OCI-M1 (cell line): ENCODE measurements at regions not wholly inside any gene's neighbourhood (a gene's known extent, or its start where the extent isn't known, plus 50 kb on each side); places are given as distances from the start of the nearest gene placed in this dataset.
A peak's percentile ranks its signal among the peaks of the same experiment; 100 is the strongest.

Experiments
- DNase-seq: peaks from one replicate; lab custom pipeline; 2025; lab: John Stamatoyannopoulos, UW

DNA sequence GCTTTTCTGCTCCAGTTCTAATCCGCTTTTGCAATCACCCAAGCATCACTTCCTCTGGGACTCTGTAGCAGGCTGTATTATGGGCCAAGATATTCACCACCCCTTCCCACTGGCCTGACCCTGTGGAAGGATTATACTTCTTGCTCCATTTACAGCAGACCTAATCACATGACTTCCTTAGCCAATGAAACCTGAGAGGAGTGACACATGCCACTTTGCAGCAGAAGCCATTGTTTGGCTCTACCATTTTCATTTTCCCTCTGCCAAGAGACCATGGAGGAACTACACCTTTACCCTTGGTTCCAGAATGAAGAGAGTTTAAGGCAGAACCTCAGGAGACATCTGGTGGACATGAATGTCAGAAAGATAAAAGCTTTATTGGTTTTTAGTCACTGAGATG lies 134.9 kb upstream of the HSD17B12 start:
- no peak for DNase-seq

DNA sequence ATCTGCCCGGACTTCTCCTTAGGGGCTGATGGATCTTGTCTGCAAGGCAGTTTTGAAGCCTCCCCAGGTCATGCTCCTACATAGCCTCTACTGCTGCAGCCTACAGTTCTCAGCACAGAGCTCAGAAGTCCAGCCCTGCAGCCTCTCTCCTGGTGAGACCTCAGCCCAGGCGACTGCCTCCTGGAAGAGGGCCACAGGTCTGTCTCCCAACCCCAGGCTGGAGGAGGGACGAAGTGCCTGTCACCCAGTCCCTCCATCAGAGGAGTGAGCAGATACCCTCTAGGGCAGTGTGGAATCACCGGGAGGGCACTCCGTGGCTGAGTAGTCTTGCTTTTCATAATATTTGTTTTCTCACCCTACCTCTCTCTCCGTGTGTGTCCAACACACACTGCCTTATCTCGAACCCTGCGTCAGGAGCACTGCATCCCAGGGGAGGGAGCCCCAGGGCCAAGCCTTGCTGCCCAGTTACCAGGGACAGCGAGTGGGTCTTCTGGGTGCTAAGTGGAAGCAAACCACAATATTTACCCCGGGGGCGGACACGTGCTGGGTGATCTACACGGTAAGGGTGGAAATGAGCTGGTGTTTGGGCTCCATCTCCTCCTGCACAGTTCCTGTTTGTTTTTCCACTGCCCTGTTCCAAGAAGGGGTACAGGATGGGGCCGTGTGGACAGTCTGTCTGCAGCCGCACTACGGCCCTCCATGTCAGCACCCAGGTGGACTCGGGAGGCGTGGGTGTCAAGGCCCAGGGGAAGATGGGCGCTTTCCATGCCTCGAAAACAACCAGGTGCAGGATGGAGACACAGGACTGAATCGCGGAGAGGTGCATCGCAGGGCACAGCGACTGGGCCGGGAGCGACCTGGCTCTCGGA lies 133.7 kb upstream of the HSD17B12 start:
- DNase-seq, result no peak

DNA sequence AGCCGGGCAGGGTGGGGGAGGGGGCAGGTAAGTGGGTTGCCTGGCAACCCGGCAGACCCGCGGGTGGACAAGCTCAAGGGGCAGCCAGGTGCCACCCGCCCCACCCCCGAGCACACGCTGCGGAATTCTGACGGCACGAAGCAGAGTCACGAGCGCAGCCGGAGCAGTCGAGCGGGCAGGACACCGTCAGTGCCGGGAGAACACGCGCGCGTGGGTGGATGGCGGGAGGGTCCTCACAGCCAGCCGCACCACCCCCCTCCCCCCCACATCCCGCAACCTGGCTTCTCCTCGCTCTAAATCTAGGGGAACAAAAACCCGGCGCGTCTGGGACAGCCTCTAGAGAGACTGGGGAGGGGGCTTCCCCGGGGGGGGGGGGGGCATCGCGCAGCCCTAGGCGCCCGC lies 133.1 kb upstream of the HSD17B12 start:
- DNase-seq, result no peak

DNA sequence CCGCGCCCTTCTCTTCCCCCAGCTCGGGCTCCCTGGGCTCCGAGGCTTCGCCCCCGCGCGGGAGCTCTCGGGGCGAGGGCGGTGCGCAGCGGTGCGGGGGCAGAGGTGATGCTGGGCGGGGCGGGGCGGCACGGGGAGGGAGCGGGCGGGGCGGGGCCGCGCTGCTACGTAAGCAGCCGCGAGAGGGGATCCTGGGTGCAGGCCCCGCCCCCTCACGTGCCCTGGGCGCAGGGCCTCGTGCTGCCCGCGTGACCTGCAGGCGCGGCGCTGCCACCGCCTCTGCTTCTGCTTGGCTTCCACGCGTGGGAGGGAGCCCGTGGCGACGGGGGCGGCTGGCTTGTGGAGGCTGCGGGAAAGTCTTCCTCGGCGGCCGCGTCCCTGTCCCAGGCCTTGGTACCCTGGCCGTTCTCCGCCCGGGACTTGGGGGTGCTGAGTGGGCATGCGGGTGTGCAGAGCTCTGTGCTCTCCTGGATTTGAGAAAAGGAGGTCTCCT lies 132.6 kb upstream of the HSD17B12 start:
- no peak for DNase-seq

DNA sequence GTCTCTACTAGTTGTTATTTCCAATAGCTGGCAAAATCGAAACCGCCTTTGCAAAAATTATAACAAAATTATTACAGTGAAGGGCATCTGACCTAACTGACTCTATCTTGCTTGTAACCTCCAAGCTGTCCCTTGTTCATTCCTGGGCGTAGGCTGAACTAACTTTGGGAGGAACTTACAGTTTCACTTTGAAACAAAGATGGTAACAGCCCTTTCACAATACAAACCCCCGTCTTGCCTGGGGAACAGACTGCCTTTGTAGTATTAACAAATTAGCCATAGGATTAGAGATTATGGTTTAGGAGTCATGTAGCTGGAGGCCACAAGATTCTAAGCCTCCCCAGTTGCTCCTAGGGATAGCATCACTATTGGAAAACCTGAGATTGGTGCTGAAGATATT lies 131.6 kb upstream of the HSD17B12 start:
- DNase-seq, result no peak

DNA sequence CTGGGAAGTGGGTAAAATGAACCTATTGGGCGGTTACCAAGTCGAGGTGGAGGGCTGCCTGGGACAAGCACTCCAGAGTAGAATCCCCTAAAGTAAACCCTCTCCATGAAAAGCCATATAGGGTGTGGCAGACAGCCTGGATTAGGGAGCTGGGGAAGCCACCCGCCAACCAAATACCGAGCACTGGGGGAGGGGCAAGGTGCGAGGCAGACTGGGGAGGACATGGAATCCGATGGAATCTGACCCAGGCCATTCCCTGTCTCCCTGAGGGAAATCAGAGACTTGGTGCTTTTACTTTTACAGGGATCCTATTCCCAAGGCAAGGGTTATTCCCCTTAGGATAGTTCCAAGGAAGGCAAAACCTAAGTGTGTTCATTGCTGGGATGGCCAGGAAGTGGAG lies 130.9 kb upstream of the HSD17B12 start:
- DNase-seq, result no peak

DNA sequence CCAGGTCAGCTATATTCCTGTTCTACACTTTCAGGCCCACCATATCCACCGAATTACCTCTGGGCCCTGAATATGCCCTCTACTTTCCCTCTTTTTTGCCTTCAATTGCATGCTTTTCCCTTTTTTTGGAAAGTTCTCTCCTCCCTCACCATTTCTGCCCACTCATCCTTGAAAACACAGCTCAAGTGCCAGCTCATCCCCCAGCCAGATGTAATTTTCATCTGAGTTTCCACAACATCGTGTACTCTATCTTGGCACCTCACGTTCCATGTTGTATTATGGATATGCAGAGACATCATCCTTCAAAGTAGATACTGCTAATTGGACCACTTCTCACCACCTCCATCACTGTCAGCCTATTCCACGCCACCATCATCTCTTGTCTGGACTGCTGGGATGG lies 129.8 kb upstream of the HSD17B12 start:
- DNase-seq, result no peak

DNA sequence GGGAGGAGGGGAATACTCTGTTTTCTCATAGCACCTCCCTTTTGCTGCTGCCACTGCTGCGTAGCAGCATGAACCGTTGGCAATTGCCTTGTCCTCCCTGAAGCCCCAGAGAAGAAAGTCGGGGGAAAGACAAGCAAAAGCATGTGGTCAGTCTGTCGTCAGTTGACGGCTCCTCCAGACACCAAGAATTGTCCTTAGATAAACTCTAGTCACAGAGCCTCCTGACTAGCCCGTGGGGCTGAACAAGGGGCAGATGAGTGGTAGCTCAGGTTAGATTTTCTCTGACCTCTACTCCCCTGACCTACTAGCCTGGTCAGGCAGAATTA lies 126.4 kb upstream of the HSD17B12 start:
- DNase-seq, result peak; percentile 36

DNA sequence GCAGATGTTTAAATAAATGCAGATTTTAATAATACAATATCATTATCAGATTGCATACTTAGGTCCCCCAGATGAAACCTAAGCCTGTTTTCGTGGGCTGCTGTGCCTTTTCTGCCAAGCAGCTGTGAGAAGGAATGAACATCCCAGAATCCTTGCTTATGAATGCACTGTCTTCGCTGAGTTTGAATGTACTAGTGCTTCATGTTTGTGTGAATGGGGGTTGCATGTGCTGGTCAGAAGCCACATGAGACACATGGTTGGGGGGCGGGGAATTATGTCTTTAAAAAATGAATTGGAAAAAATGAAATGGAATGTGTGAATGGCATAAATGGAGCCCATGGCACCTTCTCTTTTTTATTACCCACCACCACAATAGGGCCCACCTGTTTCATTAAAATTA lies 125.4 kb upstream of the HSD17B12 start:
- no peak for DNase-seq

DNA sequence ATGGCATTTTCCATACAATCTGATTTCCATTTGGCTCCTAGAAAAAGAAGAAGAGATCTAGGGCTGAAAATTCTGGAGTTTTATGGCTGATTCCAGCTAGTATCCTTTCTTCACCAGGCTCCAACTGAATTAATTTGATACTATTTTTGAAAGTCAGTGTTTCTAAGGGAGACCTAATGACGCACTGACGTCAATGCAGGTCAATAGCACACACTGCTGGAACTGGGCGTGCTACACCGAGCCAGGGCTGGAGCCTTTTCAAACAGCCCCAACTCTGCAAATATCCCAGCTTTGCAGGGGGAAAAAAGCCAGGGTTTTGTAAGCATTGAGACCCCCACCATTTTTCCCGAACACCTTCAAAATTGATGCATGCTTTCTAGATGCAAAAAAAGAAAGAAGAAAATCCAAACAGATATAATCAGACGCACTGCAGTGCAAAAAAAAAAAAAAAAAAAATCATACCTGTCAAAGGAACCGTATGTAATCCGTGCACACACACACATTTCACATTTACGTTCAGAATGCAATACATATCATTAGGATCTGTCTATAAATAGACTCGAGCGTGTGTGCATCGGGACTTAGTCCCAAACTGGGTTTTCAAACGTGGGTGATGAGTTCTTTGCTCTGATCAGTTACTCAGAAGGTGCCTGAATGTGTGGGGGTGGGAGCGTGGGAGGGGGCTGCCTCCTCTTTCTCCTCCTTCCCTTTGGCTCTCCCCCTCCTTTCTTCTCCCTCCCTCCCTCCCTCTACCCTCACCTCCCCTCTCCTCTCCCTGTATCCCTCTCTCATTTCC lies 124.5 kb upstream of the HSD17B12 start:
- DNase-seq, result peak; percentile 34

DNA sequence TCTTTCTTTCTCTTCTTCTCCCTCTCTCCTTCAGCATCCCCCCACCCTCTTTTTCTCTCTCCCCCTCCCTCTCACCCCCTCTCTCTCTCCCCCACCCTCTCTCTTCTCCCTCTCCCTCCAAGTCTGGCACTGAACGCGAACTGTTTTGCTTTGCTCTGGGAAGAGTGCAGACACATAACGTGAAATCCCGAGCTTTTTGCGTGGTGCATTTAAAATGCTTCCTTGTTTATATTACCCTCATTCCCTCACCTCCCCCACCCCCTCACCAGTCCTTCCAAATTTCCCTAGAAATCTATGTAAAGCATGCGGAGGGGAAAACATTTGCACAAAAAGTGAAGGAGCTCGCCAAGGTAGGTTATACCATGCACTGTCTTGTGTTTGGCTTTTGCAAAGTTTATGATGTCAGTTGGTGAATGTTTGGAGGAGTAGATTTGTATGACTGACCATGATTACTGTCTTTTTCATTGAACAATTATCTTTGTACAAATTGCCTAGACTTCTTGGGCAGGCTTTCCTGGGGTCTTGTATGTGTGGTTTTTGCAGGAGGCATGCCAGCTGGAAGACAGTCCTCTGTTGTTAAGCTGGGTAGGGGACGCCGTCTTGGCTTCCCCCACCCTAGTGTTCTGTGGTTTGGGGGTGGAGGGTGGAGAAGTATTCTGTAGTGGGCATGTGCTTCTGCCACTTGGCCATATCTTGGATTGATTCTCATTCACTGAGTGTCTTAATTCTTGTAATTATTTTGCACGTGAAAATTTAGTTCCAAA lies 123.7 kb upstream of the HSD17B12 start:
- no peak for DNase-seq

DNA sequence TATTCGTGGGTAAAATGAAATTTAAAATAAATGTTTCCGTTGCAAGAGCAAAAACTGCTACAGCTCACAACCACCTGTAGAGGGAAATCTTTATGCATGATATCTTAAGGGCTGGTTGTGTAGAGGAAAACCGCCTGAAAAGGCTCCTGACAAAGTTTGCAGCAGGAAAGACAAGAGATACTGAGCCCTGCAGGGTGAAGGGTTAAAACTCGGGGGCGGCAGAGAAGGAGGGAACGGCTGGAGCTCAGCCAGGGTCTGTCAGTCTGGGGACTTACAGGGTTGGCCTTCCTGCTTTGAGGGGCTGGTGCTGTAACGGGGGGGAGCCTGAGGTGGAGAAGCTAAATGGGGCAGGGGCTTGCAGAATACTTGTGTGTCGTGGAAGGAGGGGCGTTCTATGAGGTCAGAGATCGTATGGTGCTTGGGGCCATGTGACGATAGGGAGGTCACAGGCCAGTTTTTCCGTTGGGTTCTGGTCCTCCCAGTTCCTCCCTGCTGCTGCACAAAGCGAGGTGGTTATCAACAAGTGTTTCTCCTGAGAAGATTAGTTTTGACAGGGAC lies 122.9 kb upstream of the HSD17B12 start:
- peak; percentile 64 for DNase-seq

DNA sequence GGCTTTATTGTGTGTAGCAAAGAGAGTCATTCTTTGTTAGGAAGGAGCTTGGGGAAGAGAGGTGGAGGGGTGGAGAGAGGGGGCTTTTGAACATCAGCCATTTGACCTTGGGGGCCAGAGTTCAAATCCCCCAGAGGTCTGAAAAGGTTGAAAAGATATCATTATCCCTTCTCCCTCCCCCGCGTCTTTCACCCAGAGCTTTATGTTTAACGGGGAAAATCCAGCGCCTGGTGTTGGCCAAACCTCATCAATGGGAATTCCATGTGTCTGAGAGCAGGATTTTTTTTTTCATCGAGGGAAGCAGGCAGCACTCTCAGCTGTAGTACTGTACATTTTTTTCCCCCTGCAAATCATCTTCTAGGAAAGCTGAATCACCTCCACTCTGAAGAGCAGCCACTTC lies 122.4 kb upstream of the HSD17B12 start:
- DNase-seq, result no peak

DNA sequence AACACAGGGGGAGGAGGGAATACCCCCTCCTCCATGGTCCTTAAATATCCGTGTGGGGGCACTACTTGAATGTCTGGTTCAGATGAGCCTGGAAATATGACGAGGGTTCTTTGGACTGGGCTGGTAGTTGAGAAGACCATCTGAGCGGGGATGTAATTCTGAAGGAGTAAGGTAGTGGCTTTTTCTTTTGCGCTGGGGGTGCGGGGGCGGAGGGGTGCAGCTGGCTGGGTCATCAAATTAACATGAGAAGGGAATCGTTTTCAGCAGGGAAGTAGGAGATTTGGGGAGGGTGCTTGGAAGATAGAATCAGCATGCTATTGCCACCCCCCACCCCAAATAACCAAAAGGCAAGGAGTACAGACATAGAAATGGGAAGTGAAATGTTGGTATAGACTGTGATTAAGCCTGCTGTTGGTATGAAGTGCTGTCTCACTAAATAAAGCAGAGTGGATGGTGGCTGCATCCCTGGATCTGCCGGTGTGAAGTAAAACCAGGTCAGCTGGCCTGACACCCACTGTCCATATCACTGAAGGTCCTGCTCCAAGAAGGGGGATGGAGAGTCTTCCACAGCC lies 121.9 kb upstream of the HSD17B12 start:
- peak; percentile 22 for DNase-seq

DNA sequence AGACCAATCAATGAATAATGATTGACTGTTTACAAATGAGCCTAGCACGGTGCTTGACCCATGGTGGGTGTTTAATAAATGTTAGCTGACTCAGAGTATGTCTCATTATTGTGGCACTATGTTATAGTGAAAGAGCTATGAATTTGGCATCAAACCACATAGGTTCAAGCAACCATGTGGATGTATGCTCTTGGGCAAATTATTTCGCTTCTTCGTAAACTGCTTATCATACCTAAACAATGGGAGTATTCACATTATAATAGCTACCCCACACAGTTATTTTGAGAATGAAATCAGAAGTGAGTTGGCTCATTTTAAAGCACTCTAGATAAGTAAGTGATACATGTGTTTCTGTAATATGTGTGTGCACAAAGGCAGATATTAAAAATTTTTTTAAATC lies 118.7 kb upstream of the HSD17B12 start:
- DNase-seq, result no peak

DNA sequence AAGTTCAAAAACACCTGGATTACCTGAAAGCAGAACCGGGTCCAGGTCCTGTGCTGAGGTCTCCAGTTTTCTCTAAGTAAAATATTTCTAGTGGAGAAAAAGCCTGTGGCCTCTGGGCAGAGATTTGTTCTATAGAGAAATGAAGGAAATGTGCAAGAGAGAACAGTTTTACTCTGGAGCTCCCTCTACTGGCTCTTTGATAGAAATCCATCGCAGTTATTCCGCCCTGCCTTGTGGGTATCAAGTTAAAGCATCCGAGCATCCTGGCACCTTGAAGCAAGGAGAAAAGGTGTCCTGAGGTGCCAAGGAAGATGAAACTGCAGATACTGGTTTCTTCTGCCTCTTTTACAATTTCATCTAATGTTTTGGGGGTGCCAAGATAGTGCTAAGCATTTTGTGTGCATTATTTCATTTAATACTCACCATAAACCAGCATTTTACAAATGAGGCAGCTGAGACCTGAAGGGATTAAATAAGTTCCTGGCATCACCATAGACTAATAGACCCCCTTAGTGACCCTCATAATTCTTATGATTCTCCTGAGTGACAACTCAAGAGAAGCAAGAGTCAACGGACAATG lies 113.1 kb upstream of the HSD17B12 start:
- peak; percentile 70 for DNase-seq

DNA sequence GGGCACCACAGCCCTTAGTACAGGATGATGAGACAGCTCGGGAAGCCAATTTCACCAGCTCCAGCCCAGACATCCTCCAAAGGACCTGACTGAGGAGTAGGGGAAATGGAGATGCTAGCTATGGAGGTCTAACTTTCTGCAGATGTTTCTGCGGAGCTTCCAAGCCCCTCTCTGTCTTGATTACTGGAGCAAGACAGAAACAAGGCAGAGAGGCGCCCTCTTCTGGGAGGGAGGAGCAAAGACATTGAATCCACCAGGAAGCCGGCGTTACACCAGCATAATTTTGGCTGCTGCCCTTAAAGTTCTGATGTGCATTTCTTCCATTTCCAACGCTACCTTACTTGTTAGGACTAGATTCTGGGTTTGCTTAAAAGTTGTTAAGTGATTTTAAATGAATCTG lies 107.3 kb upstream of the HSD17B12 start:
- peak; percentile 80 for DNase-seq

DNA sequence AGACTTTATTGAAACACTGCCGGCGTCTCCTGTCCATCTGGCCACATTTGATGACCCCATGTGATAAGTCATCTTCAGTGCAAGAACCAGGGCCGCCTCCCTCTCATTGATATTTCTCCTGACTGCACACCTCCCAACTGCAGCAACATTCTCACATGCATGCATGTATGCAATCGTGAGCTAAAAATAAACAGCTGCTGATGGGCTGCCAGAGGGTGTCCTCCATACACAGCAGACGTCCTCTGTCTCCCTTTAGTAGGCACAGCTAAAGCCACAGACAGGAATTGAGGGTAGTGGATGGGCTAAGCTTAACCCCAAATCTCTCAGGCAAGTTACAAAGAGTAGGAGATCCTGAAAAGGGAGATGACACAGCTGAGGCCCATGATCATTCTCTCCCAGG lies 106.7 kb upstream of the HSD17B12 start:
- no peak for DNase-seq

DNA sequence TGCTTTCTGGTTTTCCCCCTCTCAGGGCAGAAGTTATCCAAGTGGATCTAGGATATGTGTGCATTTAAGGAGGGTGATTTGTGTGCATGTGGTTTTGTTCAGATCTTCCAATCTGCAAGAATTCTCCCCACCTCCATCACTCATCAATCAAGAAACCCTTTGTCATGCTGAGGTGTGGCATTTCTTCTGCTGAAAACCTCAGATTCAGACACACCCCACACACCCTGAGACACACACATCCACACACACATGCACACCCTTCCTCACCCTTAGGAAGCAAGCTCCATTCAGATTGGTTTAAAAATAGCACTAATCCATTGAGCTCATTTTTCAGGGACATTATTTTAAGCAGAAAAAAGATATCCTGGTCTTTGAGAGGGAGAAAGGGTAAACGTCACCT lies 106.1 kb upstream of the HSD17B12 start:
- DNase-seq, result no peak

DNA sequence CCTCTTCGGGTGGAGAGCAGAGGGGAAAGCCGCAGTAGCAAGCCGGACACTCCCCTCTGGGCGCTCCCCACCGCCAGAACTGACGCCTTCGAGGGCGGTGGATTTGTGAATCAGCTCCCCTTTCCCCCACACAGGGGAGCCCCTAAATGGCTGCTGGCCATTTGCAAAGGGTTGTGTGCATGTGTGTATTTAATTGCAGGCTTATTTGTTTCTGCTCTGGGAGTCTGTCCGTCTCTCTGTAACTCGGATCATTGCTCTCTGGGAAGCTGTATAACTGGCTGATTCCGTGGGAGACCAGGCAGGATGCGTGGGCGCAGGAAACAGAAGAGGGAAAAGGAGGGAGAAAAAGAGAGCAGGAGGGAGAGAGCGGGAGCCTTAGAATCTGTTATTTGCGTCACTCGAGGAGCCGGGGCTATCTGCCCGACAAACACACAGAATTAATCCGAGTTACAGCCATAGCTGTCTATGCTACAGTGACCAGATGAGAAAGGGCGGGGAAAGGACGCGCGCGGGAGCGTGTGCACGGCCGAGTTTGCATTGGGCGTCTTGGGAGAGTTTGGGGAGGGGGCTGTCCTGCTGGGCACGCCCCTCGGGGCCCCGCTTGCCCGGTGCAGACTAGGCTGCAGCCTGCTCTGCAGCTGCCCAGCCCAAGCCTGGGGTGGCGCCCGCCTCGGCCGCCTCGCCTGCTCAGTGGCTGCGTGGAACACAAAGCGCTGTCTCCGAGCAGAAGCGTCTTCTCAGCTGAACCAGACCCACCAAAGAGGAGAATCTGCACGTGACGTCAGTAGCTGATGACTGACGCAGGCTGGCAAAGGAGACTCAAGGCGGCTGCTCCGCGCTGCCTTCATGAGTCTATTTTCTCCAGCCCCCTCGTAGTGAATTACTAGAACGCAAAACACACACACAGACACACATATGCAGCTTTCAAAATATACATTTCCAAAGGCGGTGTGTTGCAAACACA lies 105.3 kb upstream of the HSD17B12 start:
- peak; percentile 68 for DNase-seq
